Endothelial cell (in vitro differentiated cells): ENCODE measurements at regions not wholly inside any gene's neighbourhood (a gene's known extent, or its start where the extent isn't known, plus 50 kb on each side); places are given as distances from the start of the nearest gene placed in this dataset.

Experiments
- DNase-seq: peaks from one replicate; pipeline ENCODE4 v3.0.0; 2021; ENCODE audit warnings: low spot score
- H3K27ac Mint-ChIP-seq: one replicate; pipeline ENCODE4 v1.8.0; 2021; ENCODE audit warnings: mixed read lengths, inconsistent platforms; ENCODE audit not compliant: unreplicated experiment
- H3K27me3 Mint-ChIP-seq: one replicate; pipeline ENCODE4 v1.8.0; 2021; ENCODE audit warnings: mild to moderate bottlenecking, moderate library complexity, mixed read lengths, inconsistent platforms; ENCODE audit not compliant: unreplicated experiment
- H3K36me3 Mint-ChIP-seq: one replicate; pipeline ENCODE4 v1.8.0; 2021; ENCODE audit warnings: mild to moderate bottlenecking, low read depth, mixed read lengths, inconsistent platforms; ENCODE audit not compliant: unreplicated experiment
- H3K4me1 Mint-ChIP-seq: one replicate; pipeline ENCODE4 v1.8.0; 2021; ENCODE audit warnings: mild to moderate bottlenecking, mixed read lengths, inconsistent platforms; ENCODE audit not compliant: unreplicated experiment
- H3K4me3 Mint-ChIP-seq: one replicate; pipeline ENCODE4 v1.8.0; 2021; ENCODE audit warnings: mild to moderate bottlenecking, mixed read lengths, inconsistent platforms; ENCODE audit not compliant: unreplicated experiment
- H3K9me3 Mint-ChIP-seq: one replicate; pipeline ENCODE4 v1.8.0; 2021; ENCODE audit warnings: mixed read lengths, inconsistent platforms; ENCODE audit not compliant: unreplicated experiment
- TF ChIP-seq, protein P1 (sequence below): fragments of 200-600 bp; sonication (generic); IDR thresholded peaks from one replicate; pipeline ENCODE4 v1.5.0; 2021; ENCODE audit warnings: antibody characterized with exemption; ENCODE audit not compliant: unreplicated experiment

GRCh38 chr5:28822071-28822470 lies 1783.7 kb upstream of the CDH9 start:
- Mint-ChIP-seq H3K36me3 (peaks cover 5% of the 10 kb centered on the region), H3K27me3 (no peaks in the 10 kb centered on the region), H3K27ac (no peak overlapping the region), H3K9me3 (no peaks in the 10 kb centered on the region), H3K4me1 (no peaks in the 10 kb centered on the region), H3K4me3 (no peak overlapping the region)
- TF ChIP-seq, protein P1, sequence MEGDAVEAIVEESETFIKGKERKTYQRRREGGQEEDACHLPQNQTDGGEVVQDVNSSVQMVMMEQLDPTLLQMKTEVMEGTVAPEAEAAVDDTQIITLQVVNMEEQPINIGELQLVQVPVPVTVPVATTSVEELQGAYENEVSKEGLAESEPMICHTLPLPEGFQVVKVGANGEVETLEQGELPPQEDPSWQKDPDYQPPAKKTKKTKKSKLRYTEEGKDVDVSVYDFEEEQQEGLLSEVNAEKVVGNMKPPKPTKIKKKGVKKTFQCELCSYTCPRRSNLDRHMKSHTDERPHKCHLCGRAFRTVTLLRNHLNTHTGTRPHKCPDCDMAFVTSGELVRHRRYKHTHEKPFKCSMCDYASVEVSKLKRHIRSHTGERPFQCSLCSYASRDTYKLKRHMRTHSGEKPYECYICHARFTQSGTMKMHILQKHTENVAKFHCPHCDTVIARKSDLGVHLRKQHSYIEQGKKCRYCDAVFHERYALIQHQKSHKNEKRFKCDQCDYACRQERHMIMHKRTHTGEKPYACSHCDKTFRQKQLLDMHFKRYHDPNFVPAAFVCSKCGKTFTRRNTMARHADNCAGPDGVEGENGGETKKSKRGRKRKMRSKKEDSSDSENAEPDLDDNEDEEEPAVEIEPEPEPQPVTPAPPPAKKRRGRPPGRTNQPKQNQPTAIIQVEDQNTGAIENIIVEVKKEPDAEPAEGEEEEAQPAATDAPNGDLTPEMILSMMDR, result no peak
- DNase-seq, result no peak

DNA sequence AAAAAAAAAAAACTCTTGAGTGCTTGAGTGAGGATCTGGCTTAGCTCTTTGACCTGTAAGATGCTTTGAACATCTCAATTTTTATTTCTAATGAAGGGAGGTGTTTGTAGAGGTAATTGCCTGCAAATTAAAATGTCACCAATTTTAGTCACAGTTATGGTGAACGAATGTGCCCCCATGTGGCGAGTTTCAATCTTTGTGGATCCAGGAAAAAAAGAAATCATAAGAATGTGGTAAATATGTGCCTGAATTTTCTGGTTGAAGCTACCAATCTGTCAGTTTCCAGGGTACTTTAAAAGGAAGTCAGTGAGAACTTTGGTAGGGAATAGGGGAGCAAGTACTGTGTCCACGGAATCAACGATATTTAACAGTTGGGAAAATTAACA lies 1772.4 kb upstream of the CDH9 start:
- no peak overlapping the region for H3K4me3 Mint-ChIP-seq
- no peak for DNase-seq

DNA sequence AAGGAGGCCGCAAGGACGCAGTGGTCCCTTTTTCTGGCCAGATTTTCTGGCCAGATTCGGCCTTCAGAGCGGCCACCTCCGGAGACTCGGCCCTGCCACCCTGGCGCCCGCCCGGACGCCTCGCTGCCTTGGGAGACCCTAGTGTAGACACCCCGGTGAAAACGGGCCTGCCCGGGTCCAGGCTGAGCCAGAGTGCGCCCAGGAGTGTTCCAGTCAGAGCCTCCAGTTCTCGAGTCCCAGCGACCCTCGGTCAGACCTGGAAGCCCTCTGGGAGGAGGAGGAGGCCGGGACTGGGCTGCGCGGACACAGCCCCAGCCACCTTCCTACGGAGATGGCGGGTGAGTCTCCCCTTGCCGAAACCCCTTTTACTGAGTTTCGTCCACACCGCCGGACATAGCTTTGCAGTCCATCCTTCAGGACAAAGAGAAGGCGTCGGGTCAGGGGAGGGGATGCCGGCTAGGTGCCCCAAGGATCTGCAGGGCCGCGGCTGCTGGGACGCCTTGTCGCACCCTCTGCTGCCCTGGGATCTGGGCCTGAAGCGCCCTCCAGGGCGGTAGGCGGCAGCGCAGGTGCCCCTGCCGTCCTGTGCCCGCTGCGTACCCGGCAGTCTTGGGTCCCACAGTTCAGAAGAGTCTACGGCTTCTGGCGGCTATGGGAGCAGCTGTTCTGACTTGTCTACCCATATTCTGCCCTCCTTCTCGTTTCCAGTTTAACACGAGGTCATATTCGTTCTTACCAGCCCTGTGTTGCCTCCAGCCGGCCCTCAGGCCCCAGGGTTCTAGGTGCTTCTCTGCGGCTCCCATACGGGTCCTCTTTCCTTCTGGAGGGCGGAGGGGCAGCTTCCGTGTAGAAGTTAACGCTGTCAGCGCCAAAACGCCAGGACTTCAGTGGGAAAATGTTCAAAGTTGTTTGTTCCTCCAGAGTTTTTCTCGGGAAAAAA lies 1771.7 kb upstream of the CDH9 start:
- no peaks in the 10 kb centered on the region for H3K4me1 Mint-ChIP-seq
- no peaks in the 10 kb centered on the region for H3K27me3 Mint-ChIP-seq
- TF ChIP-seq, protein P1, result no peak
- H3K27ac Mint-ChIP-seq, result no peak overlapping the region
- no peak overlapping the region for H3K4me3 Mint-ChIP-seq
- H3K9me3 Mint-ChIP-seq, result no peaks in the 10 kb centered on the region
- no peak for DNase-seq
- no peaks in the 10 kb centered on the region for H3K36me3 Mint-ChIP-seq

More for the DNA sequence above, 1772.4 kb upstream of the CDH9 start:
- Mint-ChIP-seq H3K27me3 (no peaks in the 10 kb centered on the region), H3K36me3 (no peaks in the 10 kb centered on the region), H3K27ac (no peak overlapping the region), H3K4me1 (no peaks in the 10 kb centered on the region), H3K9me3 (no peaks in the 10 kb centered on the region)
- TF ChIP-seq, protein P1, result no peak

DNA sequence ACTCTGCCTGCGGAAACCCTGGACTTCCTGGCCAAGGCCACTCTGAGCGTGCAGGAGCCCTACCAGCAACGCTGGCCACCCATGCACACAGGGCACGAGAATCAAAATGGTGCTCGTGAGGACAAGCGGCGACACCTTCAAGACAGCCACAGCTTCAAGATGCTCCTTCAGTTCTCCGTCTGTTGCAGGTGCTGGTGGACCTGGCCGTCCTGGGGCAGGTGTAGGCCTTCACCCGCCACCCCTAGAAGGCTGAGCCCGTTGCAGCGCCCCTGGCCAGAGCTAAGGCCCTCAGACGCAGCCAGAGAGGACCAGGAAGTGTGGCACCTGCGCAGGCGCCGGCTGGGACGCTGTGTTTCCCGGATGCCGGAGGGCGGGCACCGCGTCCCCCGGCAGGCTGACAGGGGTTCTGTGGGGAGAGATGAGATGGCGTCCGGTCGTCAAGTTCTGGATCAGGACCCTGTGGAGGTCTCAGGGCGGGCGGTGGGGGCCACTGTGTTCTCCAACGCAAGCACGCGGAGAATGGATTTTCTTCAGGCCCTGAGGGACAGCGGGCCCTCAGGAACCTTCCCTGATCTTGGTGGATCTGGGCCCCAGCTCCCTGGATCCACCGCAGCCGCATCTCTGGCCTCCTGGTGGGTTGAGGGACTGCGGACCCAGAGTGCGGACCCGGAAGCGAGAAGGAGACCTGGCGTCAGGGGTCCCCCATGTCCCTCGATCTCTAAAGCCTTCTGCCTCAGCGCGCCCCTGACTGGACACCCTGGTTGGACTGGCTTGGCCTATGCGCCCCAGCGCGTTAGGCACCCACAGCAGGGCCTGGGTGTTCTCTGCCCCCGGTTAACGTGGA lies 1770.8 kb upstream of the CDH9 start:
- DNase-seq, result no peak
- Mint-ChIP-seq H3K36me3 (no peaks in the 10 kb centered on the region), H3K27ac (no peak overlapping the region), H3K27me3 (no peaks in the 10 kb centered on the region), H3K4me3 (no peak overlapping the region), H3K4me1 (no peaks in the 10 kb centered on the region), H3K9me3 (no peaks in the 10 kb centered on the region)
- TF ChIP-seq, protein P1, result no peak
